CD4-positive, alpha-beta T cell (primary cell): ENCODE measurements at regions not wholly inside any gene's neighbourhood (a gene's known extent, or its start where the extent isn't known, plus 50 kb on each side); places are given as distances from the start of the nearest gene placed in this dataset.

Source experiments
- ATAC-seq: fragments of 200-7000 bp; cut with Tn5 transposase; one replicate; pipeline ENCODE4 v1.10.0; 2022; ENCODE audit warnings: mild to moderate bottlenecking; ENCODE audit not compliant: poor library complexity
- CTCF ChIA-PET: fragments of 350-600 bp; sonication (Branson Sonifier 250); formaldehyde crosslinking; loops from one replicate; lab custom pipeline; 2021; ENCODE audit warnings: antibody characterized with exemption, inconsistent platforms; lab: Charles Lee
- POLR2A ChIA-PET: fragments of 350-600 bp; sonication (Branson Sonifier 250); formaldehyde crosslinking; loops from one replicate; lab custom pipeline; 2021; ENCODE audit warnings: antibody characterized with exemption, inconsistent platforms; lab: Charles Lee
- DNase-seq, 14 experiments: peaks; one replicate each; pipeline ENCODE4 v3.0.0-alpha.2; 2013 to 2020; ENCODE audit warnings: mixed read lengths in 2 of 14
- H3K27ac ChIP-seq, 2 donors: one replicate each; pipeline versions ENCODE4 v1.5.1 to v1.7.0; 2013; ENCODE audit warnings: low read length in 2 of 2, low read depth in 1 of 2, mild to moderate bottlenecking in 1 of 2
- H3K27me3 ChIP-seq, 2 experiments: 1 replicate in 1 of 2; 2 replicates in 1 of 2; pipeline versions ENCODE4 v1.6.1 to v1.7.0; 2013; ENCODE audit warnings: low read length in 2 of 2, control low read depth in 1 of 2, mild to moderate bottlenecking in 1 of 2, moderate library complexity in 1 of 2; ENCODE audit not compliant: insufficient read depth in 2 of 2, control insufficient read depth in 1 of 2
- H3K36me3 ChIP-seq: one replicate; pipeline ENCODE4 v1.6.1; 2013; ENCODE audit warnings: low read length, control low read depth; ENCODE audit not compliant: insufficient read depth
- H3K4me1 ChIP-seq: one replicate; pipeline ENCODE4 v1.6.1; 2013; ENCODE audit warnings: low read length, control low read depth; ENCODE audit not compliant: insufficient read depth
- H3K4me3 ChIP-seq: one replicate; pipeline ENCODE4 v1.5.1; 2013; ENCODE audit warnings: mild to moderate bottlenecking, low read length, moderate library complexity
- H3K9me3 ChIP-seq, 2 experiments: 1 replicate in 1 of 2; 2 replicates in 1 of 2; pipeline versions ENCODE4 v1.6.1 to v1.7.0; 2013; ENCODE audit warnings: low read length in 2 of 2, mild to moderate bottlenecking in 2 of 2, control low read depth in 1 of 2, moderate library complexity in 1 of 2; ENCODE audit not compliant: control insufficient read depth in 1 of 2, insufficient read depth in 1 of 2
- H3K27ac Mint-ChIP-seq: one replicate; pipeline ENCODE4 v1.8.0; 2020; ENCODE audit warnings: mixed read lengths
- H3K27me3 Mint-ChIP-seq: one replicate; pipeline ENCODE4 v1.8.0; 2021; ENCODE audit warnings: mixed read lengths
- H3K36me3 Mint-ChIP-seq: one replicate; pipeline ENCODE4 v1.8.0; 2021; ENCODE audit warnings: low read depth, mixed read lengths
- H3K4me1 Mint-ChIP-seq: one replicate; pipeline ENCODE4 v1.8.0; 2021; ENCODE audit warnings: low read depth, mixed read lengths
- H3K4me3 Mint-ChIP-seq: one replicate; pipeline ENCODE4 v1.8.0; 2020; ENCODE audit warnings: mild to moderate bottlenecking, mixed read lengths
- H3K9me3 Mint-ChIP-seq: one replicate; pipeline ENCODE4 v1.8.0; 2020; ENCODE audit warnings: mixed read lengths
- CTCF ChIP-seq: fragments of 200-600 bp; IDR thresholded peaks from one replicate; pipeline ENCODE4 v1.8.0; 2022; ENCODE audit warnings: antibody characterized with exemption, mild to moderate bottlenecking
- intact Hi-C, 2 experiments: fragments of 100-400 bp; cut with DNase I in 1 of 2; cut with micrococcal nuclease in 1 of 2; formaldehyde crosslinking; loops; one replicate each; pipeline versions ENCODE4 v1.15.1 to v1.9.0; 2023 to 2025; cut with DNase I, micrococcal nuclease

DNA sequence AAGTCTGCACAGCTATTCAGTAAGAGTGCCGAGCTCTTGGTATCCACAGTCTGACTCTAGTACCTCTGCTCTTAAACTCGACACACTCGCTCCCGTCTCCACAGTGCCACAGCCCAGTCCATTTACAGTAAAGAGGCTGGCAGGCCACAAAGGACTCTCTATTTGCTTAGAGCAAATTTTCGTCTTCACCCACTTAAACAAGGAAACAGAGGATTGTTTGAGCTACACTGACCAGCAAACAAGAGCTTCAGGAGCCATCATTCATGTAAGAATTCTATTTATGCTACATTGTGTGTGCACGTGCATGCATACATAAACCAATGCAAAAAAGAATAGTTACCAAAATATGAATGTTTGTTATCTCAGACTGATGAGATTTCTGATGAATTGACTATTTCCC lies 290.2 kb downstream of the USP46 start:
- H3K27me3 ChIP-seq = no peaks in the 10 kb centered on the region
- Mint-ChIP-seq H3K4me3 (no peak overlapping the region), H3K36me3 (no peaks in the 10 kb centered on the region), H3K9me3 (no peaks in the 10 kb centered on the region), H3K27ac (no peak overlapping the region), H3K4me1 (no peaks in the 10 kb centered on the region), H3K27me3 (peaks cover 10% of the 10 kb centered on the region)
- intact Hi-C loops = no loop called here
- H3K4me3 ChIP-seq = no peak overlapping the region
- no peak for TF ChIP-seq CTCF
- no peaks in the 10 kb centered on the region for H3K36me3 ChIP-seq
- no peaks in the 10 kb centered on the region for H3K4me1 ChIP-seq
- CTCF ChIA-PET = no interaction called here
- H3K9me3 ChIP-seq = no peaks in the 10 kb centered on the region
- ATAC-seq (no peak), DNase-seq (no peak)
- POLR2A ChIA-PET = no interaction called here
- H3K27ac ChIP-seq = no peak overlapping the region

DNA sequence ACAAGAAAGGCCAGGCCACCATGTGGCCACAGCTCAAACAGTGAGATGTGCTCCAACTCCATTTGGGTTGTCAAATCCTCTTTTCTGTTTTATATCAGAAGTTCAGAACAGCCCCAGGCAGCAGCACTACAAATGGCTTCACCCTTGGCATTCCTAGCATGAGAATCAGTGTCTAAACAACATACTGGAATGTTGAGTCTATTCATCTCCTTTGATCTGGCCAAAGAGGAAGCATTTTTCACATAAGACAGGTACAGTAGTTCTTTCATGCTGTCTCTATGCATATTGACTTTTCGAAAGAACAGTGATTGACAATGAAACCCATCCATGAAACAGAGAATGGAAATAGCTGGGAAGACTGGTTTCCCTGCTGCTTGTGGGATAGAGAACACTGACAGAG lies 289.5 kb downstream of the USP46 start:
- H3K4me3 Mint-ChIP-seq = no peak overlapping the region
- Histone ChIP-seq H3K4me1 (no peaks in the 10 kb centered on the region), H3K4me3 (no peak overlapping the region), H3K36me3 (no peaks in the 10 kb centered on the region), H3K27me3 (no peaks in the 10 kb centered on the region), H3K27ac (no peak overlapping the region), H3K9me3 (no peaks in the 10 kb centered on the region)
- H3K27me3 Mint-ChIP-seq = peaks cover 10% of the 10 kb centered on the region
- no peaks in the 10 kb centered on the region for H3K36me3 Mint-ChIP-seq
- DNase-seq (no peak), ATAC-seq (no peak)
- no peaks in the 10 kb centered on the region for H3K9me3 Mint-ChIP-seq
- intact Hi-C loops = no loop called here
- no peak overlapping the region for H3K27ac Mint-ChIP-seq
- no peak for TF ChIP-seq CTCF
- CTCF ChIA-PET = no interaction called here
- POLR2A ChIA-PET = no interaction called here
- no peaks in the 10 kb centered on the region for H3K4me1 Mint-ChIP-seq

DNA sequence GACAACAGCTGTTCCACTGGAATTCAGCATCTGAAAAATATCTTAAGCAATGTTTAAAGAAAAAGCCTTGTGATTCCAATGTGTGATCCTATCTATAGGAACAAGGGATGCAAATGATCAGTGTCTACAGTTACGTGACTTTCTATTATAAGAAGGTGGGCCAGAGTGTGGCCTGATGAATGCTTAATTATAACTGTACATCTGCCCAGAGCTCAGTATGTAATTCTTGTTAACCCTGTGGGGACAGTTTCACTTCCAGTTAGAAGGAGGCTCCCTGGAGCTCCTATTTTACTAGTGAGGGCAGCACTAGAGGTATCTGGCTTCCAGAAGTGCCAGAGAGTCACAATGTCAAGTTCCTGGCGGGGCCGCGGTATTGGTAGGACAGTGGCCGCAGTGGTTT lies 288.5 kb downstream of the USP46 start:
- Histone ChIP-seq H3K9me3 (no peaks in the 10 kb centered on the region), H3K36me3 (no peaks in the 10 kb centered on the region), H3K27me3 (no peaks in the 10 kb centered on the region), H3K4me1 (no peaks in the 10 kb centered on the region), H3K4me3 (no peak overlapping the region), H3K27ac (no peak overlapping the region)
- no peak overlapping the region for H3K4me3 Mint-ChIP-seq
- H3K4me1 Mint-ChIP-seq = no peaks in the 10 kb centered on the region
- ATAC-seq = no peak
- peaks cover 10% of the 10 kb centered on the region for H3K27me3 Mint-ChIP-seq
- H3K9me3 Mint-ChIP-seq = no peaks in the 10 kb centered on the region
- no peak overlapping the region for H3K27ac Mint-ChIP-seq
- ChIA-PET CTCF (no interaction called here), POLR2A (no interaction called here)
- no peak for DNase-seq
- no peak for TF ChIP-seq CTCF
- intact Hi-C loops = no loop called here
- H3K36me3 Mint-ChIP-seq = no peaks in the 10 kb centered on the region
